ENCODE measurements at regions not wholly inside any gene's neighbourhood (a gene's known extent, or its start where the extent isn't known, plus 50 kb on each side); places are given as distances from the start of the nearest gene placed in this dataset.
A peak's percentile ranks its signal among the peaks of the same experiment; 100 is the strongest.

DNA sequence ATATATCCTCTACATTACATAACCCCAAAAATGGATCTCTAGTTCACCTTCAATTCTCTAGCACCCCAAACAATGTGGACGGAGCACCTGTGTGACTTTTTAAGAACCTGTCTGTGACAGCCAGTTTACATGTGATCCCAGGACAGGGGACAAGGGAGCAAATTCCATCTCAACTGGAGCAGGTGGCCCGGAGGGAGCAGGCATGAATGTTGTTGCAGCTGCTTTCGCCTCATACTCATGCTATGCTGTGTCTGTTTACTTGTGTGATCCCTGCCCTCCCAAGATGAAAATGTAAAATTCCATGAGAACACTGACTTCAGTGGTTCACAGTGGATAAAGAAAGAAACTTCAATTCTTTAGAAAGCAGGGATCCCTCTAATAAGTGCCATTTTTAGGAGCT, 600.3 kb downstream of the CDH26 start:
- H3K36me3 ChIP-seq (ENCODE audit: control insufficient read depth, insufficient read depth, low read length) = no peaks in the 10 kb centered on the region
- no peaks in the 10 kb centered on the region for H3K27me3 ChIP-seq (ENCODE audit: control insufficient read depth, insufficient read depth, low read length)
- DNase-seq (ENCODE audit: low read depth in 4 of 6, low spot score in 6 of 6) = no peak
- peaks cover 5% of the 10 kb centered on the region for H3K4me1 ChIP-seq (ENCODE audit: control insufficient read depth, insufficient read depth, low read length)
- 90% methylated on average over 2 of the region's 3 CpGs for WGBS (ENCODE audit: insufficient coverage)
- no peak overlapping the region for H3K4me3 ChIP-seq (ENCODE audit: low read depth, low read length)
- H3K9me3 ChIP-seq (ENCODE audit: control insufficient read depth, insufficient read depth, low read length) = no peaks in the 10 kb centered on the region
- H3K27ac ChIP-seq (ENCODE audit: low read depth, low read length) = no peak overlapping the region

DNA sequence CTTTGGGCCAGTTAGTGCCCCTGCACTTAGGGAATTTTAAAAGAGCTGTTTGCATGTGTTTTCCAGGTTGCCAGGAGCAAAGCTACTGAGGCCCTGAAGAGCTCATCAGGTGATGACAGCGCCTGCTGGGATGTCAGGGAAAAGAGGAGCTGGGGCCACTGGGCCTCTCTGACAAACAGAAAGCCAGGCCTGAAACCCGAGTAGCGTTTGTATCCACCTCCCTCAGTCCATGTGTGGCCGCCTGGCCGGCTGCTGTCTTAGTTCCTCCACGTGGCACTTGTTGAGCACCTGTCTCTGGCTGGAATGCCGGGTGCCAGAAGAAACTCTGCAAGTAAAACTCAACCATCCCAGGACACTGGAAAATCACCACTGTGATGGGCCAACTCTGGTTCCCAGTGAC, 601.2 kb downstream of the CDH26 start:
- no peaks in the 10 kb centered on the region for H3K36me3 ChIP-seq (ENCODE audit: control insufficient read depth, insufficient read depth, low read length)
- H3K9me3 ChIP-seq (ENCODE audit: control insufficient read depth, insufficient read depth, low read length) = no peaks in the 10 kb centered on the region
- WGBS (ENCODE audit: insufficient coverage) = 53% methylated on average over 7 of the region's 7 CpGs
- peaks cover 5% of the 10 kb centered on the region for H3K4me1 ChIP-seq (ENCODE audit: control insufficient read depth, insufficient read depth, low read length)
- no peak overlapping the region for H3K4me3 ChIP-seq (ENCODE audit: low read depth, low read length)
- no peak for DNase-seq (ENCODE audit: low read depth in 4 of 6, low spot score in 6 of 6)
- H3K27me3 ChIP-seq (ENCODE audit: control insufficient read depth, insufficient read depth, low read length) = no peaks in the 10 kb centered on the region
- H3K27ac ChIP-seq (ENCODE audit: low read depth, low read length) = no peak overlapping the region

DNA sequence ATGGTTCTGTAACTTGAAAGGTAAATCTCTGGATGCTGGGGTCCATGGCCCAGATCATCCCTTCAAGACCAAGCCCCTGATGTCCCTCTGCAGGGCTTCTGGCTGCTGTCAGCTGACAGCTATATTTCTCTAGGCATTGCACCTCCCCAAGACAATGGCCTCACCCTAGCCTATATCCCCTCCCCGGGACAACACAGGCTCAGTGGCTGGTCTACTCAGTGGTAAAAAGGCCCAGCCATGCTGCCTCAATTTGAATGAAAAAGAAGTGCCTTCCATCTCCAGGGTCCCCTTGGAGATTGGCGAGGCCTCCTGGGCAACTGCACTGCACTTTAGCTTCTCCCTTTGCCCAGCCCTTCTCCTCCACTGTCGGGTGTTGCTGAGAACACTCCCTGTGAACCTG, 602.8 kb downstream of the CDH26 start:
- no peaks in the 10 kb centered on the region for H3K36me3 ChIP-seq (ENCODE audit: control insufficient read depth, insufficient read depth, low read length)
- no peak overlapping the region for H3K27ac ChIP-seq (ENCODE audit: low read depth, low read length)
- H3K27me3 ChIP-seq (ENCODE audit: control insufficient read depth, insufficient read depth, low read length) = no peaks in the 10 kb centered on the region
- 44% methylated on average over 1 of the region's 3 CpGs for WGBS (ENCODE audit: insufficient coverage)
- no peaks in the 10 kb centered on the region for H3K9me3 ChIP-seq (ENCODE audit: control insufficient read depth, insufficient read depth, low read length)
- peaks cover 10% of the 10 kb centered on the region for H3K4me1 ChIP-seq (ENCODE audit: control insufficient read depth, insufficient read depth, low read length)
- no peak overlapping the region for H3K4me3 ChIP-seq (ENCODE audit: low read depth, low read length)
- DNase-seq (ENCODE audit: low read depth in 4 of 6, low spot score in 6 of 6) = no peak

DNA sequence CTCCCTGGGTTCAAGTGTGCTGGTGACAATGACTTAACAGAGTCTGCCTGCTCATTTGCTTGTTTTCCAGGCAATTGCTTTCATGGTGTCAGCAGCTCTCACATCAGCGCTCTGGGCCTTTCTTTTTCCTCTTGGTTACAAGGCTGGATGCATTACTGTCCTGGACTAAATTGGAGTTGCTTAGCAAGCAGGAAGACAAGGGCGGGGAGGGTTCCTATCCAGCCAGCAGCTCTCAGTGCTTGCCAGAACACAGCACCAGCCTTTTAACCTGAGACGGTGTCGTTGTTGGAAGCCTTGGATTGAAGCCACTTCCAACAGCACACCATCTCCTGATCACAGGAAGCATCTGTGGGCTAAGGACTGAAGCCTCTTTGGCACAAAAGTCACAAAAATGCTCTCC, 606.9 kb downstream of the CDH26 start:
- peaks cover 10% of the 10 kb centered on the region for H3K4me1 ChIP-seq (ENCODE audit: control insufficient read depth, insufficient read depth, low read length)
- H3K36me3 ChIP-seq (ENCODE audit: control insufficient read depth, insufficient read depth, low read length) = no peaks in the 10 kb centered on the region
- no peaks in the 10 kb centered on the region for H3K27me3 ChIP-seq (ENCODE audit: control insufficient read depth, insufficient read depth, low read length)
- WGBS (ENCODE audit: insufficient coverage) = 31% methylated on average over 2 of the region's 4 CpGs
- H3K4me3 ChIP-seq (ENCODE audit: low read depth, low read length) = no peak overlapping the region
- H3K27ac ChIP-seq (ENCODE audit: low read depth, low read length) = no peak overlapping the region
- H3K9me3 ChIP-seq (ENCODE audit: control insufficient read depth, insufficient read depth, low read length) = no peaks in the 10 kb centered on the region
- DNase-seq (ENCODE audit: low read depth in 4 of 6, low spot score in 6 of 6) = peak in 4 of 6 donors; percentile 21 to 72 (median 44)

DNA sequence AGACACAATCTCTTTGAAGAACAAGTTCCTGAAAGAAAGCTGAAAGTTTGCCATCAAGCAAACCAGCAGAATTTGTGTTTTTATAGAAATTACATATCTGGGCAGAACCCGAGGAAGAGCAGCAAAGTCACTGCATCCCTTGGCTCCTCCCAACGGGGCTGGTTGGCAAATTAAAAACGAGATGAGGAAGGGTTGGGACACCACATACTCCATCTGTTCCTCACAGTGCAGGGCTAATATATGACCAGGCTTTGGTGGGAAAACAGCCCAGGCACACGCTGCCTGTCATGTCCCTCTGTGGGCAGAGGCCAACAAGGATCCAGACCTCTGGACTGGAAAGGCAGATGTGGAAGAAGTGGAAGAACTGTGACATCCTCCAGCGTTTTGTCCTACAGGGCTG, 607.3 kb downstream of the CDH26 start:
- Histone ChIP-seq H3K27ac (ENCODE audit: low read depth, low read length) (no peak overlapping the region), H3K4me3 (ENCODE audit: low read depth, low read length) (no peak overlapping the region), H3K27me3 (ENCODE audit: control insufficient read depth, insufficient read depth, low read length) (no peaks in the 10 kb centered on the region), H3K36me3 (ENCODE audit: control insufficient read depth, insufficient read depth, low read length) (no peaks in the 10 kb centered on the region), H3K9me3 (ENCODE audit: control insufficient read depth, insufficient read depth, low read length) (no peaks in the 10 kb centered on the region), H3K4me1 (ENCODE audit: control insufficient read depth, insufficient read depth, low read length) (peaks cover 10% of the 10 kb centered on the region)
- 69% methylated on average over 3 of the region's 5 CpGs for WGBS (ENCODE audit: insufficient coverage)
- DNase-seq (ENCODE audit: low read depth in 4 of 6, low spot score in 6 of 6) = no peak

DNA sequence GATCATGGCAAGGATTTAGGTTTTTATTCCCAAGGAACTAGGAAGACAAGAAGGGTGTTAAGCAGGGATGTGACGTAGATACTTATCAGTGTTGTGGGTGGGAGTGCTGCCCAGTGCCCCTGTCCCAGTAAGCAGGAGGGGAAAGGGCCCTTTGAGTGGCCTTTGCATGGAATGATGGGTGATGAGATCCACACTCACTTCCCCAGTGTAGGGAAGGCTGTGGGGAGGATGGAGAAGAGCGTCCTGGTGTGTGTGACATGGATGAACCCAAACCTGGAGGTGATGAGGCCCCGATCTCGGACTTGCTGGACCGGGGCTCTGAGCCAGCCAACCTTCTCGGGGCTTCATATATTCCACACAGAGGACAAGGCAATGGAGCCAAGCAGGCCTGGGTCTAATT, 610.9 kb downstream of the CDH26 start:
- 79% methylated on average over 5 of the region's 6 CpGs for WGBS (ENCODE audit: insufficient coverage)
- H3K4me1 ChIP-seq (ENCODE audit: control insufficient read depth, insufficient read depth, low read length) = peaks cover 5% of the 10 kb centered on the region
- no peaks in the 10 kb centered on the region for H3K36me3 ChIP-seq (ENCODE audit: control insufficient read depth, insufficient read depth, low read length)
- H3K4me3 ChIP-seq (ENCODE audit: low read depth, low read length) = no peak overlapping the region
- H3K27ac ChIP-seq (ENCODE audit: low read depth, low read length) = no peak overlapping the region
- no peaks in the 10 kb centered on the region for H3K27me3 ChIP-seq (ENCODE audit: control insufficient read depth, insufficient read depth, low read length)
- DNase-seq (ENCODE audit: low read depth in 4 of 6, low spot score in 6 of 6) = no peak
- H3K9me3 ChIP-seq (ENCODE audit: control insufficient read depth, insufficient read depth, low read length) = no peaks in the 10 kb centered on the region

DNA sequence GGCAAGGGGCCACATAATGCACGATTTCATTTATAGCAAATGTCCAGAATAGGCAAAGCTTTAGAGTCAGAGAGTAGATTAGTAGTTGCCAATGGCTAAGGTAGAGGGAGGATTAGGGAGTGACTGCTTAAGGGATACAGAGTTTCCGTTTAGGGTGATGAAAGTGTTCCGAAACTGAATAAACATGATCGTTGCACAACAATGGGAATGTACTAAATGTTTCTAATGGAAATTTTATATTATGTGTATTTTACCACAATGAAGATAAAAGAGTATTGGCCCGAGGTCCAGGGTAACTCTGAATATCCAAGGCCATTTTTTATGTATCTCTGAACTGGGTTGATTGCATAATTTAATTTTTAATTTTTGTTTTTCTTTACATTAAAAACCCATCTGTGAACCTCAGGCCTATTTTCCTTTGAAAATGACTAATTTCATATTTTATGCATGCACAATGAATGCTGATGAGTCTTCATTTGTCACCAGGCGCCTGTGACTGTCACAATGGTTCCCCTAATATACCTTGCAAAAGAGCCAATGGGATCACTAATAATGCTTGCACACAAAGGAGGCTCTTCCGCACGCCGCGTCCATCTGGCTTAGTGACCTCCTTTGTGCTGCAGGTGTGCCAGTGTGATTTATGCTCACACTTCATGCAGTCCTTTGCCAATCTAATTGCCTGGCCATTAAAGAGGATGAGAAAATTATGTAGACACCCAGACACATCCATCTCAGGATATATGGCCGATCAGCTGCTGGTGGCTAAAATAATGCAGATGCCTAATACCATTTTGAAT, 612.5 kb downstream of the CDH26 start:
- DNase-seq (ENCODE audit: low read depth in 4 of 6, low spot score in 6 of 6) = peak in 1 of 6 donors; percentile 76

DNA sequence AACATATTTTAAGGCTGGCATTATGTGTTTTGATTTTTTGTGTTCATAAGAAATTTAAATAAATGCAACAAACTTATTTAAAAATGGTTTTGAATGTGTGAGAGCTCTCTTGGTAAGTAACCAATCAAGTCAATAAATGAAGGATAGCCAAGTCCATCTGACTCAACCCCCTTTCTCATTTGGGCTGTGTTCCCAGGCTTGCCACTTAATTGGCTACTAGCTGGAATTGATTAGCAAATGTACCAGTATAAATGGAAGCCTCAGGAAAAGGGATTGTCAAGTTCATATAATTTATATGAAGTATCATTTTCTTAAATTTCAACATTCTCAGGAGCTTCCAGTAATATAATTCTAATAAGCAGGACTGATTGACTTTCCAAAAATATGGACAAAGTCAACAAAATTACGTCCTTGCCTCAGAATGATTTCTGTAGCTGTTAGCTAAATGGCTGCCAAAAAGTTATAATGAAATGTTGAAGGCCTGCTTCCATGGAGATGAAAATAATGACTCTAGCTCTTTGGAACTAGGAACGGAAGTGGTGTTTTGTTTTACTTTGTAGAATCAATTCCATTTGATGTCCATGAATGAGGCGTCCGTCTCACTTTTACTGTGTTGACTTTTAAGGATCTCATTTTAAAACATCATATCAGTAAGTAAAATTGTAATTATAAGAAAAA, 614.9 kb downstream of the CDH26 start:
- DNase-seq (ENCODE audit: low read depth in 4 of 6, low spot score in 6 of 6) = peak in 2 of 6 donors; percentile 61 to 84
- no peak overlapping the region for H3K27ac ChIP-seq (ENCODE audit: low read depth, low read length)
- H3K4me1 ChIP-seq (ENCODE audit: control insufficient read depth, insufficient read depth, low read length) = no peaks in the 10 kb centered on the region
- no peaks in the 10 kb centered on the region for H3K36me3 ChIP-seq (ENCODE audit: control insufficient read depth, insufficient read depth, low read length)
- H3K27me3 ChIP-seq (ENCODE audit: control insufficient read depth, insufficient read depth, low read length) = no peaks in the 10 kb centered on the region
- no peak overlapping the region for H3K4me3 ChIP-seq (ENCODE audit: low read depth, low read length)
- no CpG with 5 or more reads among the region's 4 CpGs for WGBS (ENCODE audit: insufficient coverage)
- no peaks in the 10 kb centered on the region for H3K9me3 ChIP-seq (ENCODE audit: control insufficient read depth, insufficient read depth, low read length)

More for the DNA sequence above, 612.5 kb downstream of the CDH26 start:
- 65% methylated on average over 3 of the region's 11 CpGs for WGBS (ENCODE audit: insufficient coverage)
- H3K4me1 ChIP-seq (ENCODE audit: control insufficient read depth, insufficient read depth, low read length) = no peaks in the 10 kb centered on the region
- no peaks in the 10 kb centered on the region for H3K36me3 ChIP-seq (ENCODE audit: control insufficient read depth, insufficient read depth, low read length)
- H3K27ac ChIP-seq (ENCODE audit: low read depth, low read length) = no peak overlapping the region
- H3K4me3 ChIP-seq (ENCODE audit: low read depth, low read length) = no peak overlapping the region
- H3K27me3 ChIP-seq (ENCODE audit: control insufficient read depth, insufficient read depth, low read length) = no peaks in the 10 kb centered on the region
- H3K9me3 ChIP-seq (ENCODE audit: control insufficient read depth, insufficient read depth, low read length) = no peaks in the 10 kb centered on the region

DNA sequence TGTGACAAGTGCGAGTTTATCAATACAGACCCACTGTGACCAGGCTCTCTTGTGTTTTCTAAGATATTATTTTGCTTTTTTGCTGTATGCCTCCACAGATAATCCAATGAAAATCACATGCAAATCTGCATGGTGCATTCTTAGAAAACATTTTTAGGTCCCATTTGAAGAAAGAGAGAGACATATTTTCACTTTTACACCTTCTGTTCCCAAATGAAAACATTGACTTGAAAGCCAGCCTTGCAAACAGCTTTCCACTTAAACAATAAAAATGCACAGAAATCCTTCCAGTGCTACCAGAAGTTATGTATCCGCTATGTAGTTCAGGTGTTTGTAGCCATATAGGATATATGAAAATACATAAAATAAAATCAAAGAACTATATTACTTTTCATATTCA, 618.0 kb downstream of the CDH26 start:
- H3K27ac ChIP-seq (ENCODE audit: low read depth, low read length) = no peak overlapping the region
- WGBS (ENCODE audit: insufficient coverage) = no CpG with 5 or more reads among the region's 2 CpGs
- H3K9me3 ChIP-seq (ENCODE audit: control insufficient read depth, insufficient read depth, low read length) = no peaks in the 10 kb centered on the region
- peak in 1 of 6 donors; percentile 89 for DNase-seq (ENCODE audit: low read depth in 4 of 6, low spot score in 6 of 6)
- H3K4me1 ChIP-seq (ENCODE audit: control insufficient read depth, insufficient read depth, low read length) = no peaks in the 10 kb centered on the region
- H3K27me3 ChIP-seq (ENCODE audit: control insufficient read depth, insufficient read depth, low read length) = no peaks in the 10 kb centered on the region
- no peaks in the 10 kb centered on the region for H3K36me3 ChIP-seq (ENCODE audit: control insufficient read depth, insufficient read depth, low read length)
- H3K4me3 ChIP-seq (ENCODE audit: low read depth, low read length) = no peak overlapping the region
